Neural cell (in vitro differentiated cells): ENCODE measurements at regions not wholly inside any gene's neighbourhood (a gene's known extent, or its start where the extent isn't known, plus 50 kb on each side); places are given as distances from the start of the nearest gene placed in this dataset.

ENCODE experiments used
- CTCF ChIP-seq: fragments of 450-650 bp; IDR thresholded peaks from 2 replicates; pipeline ENCODE4 v1.5.1; 2014; ENCODE audit warnings: antibody characterized with exemption, mild to moderate bottlenecking, moderate library complexity; ENCODE audit not compliant: poor library complexity, severe bottlenecking
- RAD21 ChIP-seq: fragments of 450-650 bp; conservative IDR thresholded peaks from 2 replicates; pipeline ENCODE4 v1.6.1; 2014; ENCODE audit warnings: antibody characterized with exemption, mild to moderate bottlenecking, moderate library complexity

GRCh38 chr1:90402893-90403849 lies 313.9 kb downstream of the BARHL2 start:
- TF ChIP-seq CTCF, result no peak
- TF ChIP-seq RAD21, result no peak
